ENCODE measurements at regions not wholly inside any gene's neighbourhood (a gene's known extent, or its start where the extent isn't known, plus 50 kb on each side); places are given as distances from the start of the nearest gene placed in this dataset.

- Histone ChIP-seq H3K27me3 (ENCODE audit: control insufficient read depth, insufficient read depth, low read length) (no peaks in the 10 kb centered on the region), H4K20me1 (ENCODE audit: control insufficient read depth, extremely low read depth, insufficient read depth, low read length) (no peaks in the 10 kb centered on the region), H3K27ac (ENCODE audit: insufficient read depth, low read length) (no peak overlapping the region), H3K4me2 (ENCODE audit: extremely low read depth, insufficient read depth, low read length) (no peak overlapping the region), H3K79me2 (ENCODE audit: control insufficient read depth, insufficient read depth, low read length) (no peaks in the 10 kb centered on the region), H3K4me1 (ENCODE audit: control insufficient read depth, extremely low read depth, insufficient read depth, low read length) (no peaks in the 10 kb centered on the region), H3K36me3 (ENCODE audit: control insufficient read depth, insufficient read depth, low read length) (no peaks in the 10 kb centered on the region), H3K9me3 (ENCODE audit: control insufficient read depth, insufficient read depth, low read depth, low read length) (no peaks in the 10 kb centered on the region), H3K4me3 (replicated peaks in 1 of 4; ENCODE audit: control extremely low read depth in 1 of 4, insufficient read depth in 1 of 4, low read depth in 3 of 4, low read length in 4 of 4) (no peak overlapping the region), H2AFZ (ENCODE audit: low read length) (no peak overlapping the region), H3K9ac (ENCODE audit: insufficient read depth, low read length) (no peak overlapping the region)
- DNase-seq (ENCODE audit: low read depth in 2 of 2) = no peak
- TF ChIP-seq, protein P1, sequence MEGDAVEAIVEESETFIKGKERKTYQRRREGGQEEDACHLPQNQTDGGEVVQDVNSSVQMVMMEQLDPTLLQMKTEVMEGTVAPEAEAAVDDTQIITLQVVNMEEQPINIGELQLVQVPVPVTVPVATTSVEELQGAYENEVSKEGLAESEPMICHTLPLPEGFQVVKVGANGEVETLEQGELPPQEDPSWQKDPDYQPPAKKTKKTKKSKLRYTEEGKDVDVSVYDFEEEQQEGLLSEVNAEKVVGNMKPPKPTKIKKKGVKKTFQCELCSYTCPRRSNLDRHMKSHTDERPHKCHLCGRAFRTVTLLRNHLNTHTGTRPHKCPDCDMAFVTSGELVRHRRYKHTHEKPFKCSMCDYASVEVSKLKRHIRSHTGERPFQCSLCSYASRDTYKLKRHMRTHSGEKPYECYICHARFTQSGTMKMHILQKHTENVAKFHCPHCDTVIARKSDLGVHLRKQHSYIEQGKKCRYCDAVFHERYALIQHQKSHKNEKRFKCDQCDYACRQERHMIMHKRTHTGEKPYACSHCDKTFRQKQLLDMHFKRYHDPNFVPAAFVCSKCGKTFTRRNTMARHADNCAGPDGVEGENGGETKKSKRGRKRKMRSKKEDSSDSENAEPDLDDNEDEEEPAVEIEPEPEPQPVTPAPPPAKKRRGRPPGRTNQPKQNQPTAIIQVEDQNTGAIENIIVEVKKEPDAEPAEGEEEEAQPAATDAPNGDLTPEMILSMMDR (conservative IDR thresholded peaks at IDR 0.05 in 1 of 2, IDR thresholded peaks at IDR 0.05 in 1 of 2; ENCODE audit: low read depth in 1 of 2, low read length in 2 of 2) = no peak
- no peak for TF ChIP-seq EZH2 (IDR thresholded peaks at IDR 0.05; ENCODE audit: low read length, missing control alignments)
Measured at GRCh38 chr5:27639005-27639612, 600.7 kb upstream of the CDH9 start.

GRCh38 chr5:27619982-27620381, 581.6 kb upstream of the CDH9 start:
- H3K27ac ChIP-seq (ENCODE audit: insufficient read depth, low read length) = no peak overlapping the region
- H3K27me3 ChIP-seq (ENCODE audit: control insufficient read depth, insufficient read depth, low read length) = no peaks in the 10 kb centered on the region
- H3K4me1 ChIP-seq (ENCODE audit: control insufficient read depth, extremely low read depth, insufficient read depth, low read length) = no peaks in the 10 kb centered on the region
- H3K4me2 ChIP-seq (ENCODE audit: extremely low read depth, insufficient read depth, low read length) = no peak overlapping the region
- H3K79me2 ChIP-seq (ENCODE audit: control insufficient read depth, insufficient read depth, low read length) = no peaks in the 10 kb centered on the region
- no peak for TF ChIP-seq EZH2 (IDR thresholded peaks at IDR 0.05; ENCODE audit: low read length, missing control alignments)
- TF ChIP-seq, protein P1 (conservative IDR thresholded peaks at IDR 0.05 in 1 of 2, IDR thresholded peaks at IDR 0.05 in 1 of 2; ENCODE audit: low read depth in 1 of 2, low read length in 2 of 2) = no peak
- H2AFZ ChIP-seq (ENCODE audit: low read length) = no peak overlapping the region
- no peaks in the 10 kb centered on the region for H4K20me1 ChIP-seq (ENCODE audit: control insufficient read depth, extremely low read depth, insufficient read depth, low read length)
- no peak for DNase-seq (ENCODE audit: low read depth in 2 of 2)
- H3K9me3 ChIP-seq (ENCODE audit: control insufficient read depth, insufficient read depth, low read depth, low read length) = no peaks in the 10 kb centered on the region
- H3K36me3 ChIP-seq (ENCODE audit: control insufficient read depth, insufficient read depth, low read length) = no peaks in the 10 kb centered on the region
- no peak overlapping the region for H3K9ac ChIP-seq (ENCODE audit: insufficient read depth, low read length)
- no peak overlapping the region for H3K4me3 ChIP-seq (replicated peaks in 1 of 4; ENCODE audit: control extremely low read depth in 1 of 4, insufficient read depth in 1 of 4, low read depth in 3 of 4, low read length in 4 of 4)

DNA sequence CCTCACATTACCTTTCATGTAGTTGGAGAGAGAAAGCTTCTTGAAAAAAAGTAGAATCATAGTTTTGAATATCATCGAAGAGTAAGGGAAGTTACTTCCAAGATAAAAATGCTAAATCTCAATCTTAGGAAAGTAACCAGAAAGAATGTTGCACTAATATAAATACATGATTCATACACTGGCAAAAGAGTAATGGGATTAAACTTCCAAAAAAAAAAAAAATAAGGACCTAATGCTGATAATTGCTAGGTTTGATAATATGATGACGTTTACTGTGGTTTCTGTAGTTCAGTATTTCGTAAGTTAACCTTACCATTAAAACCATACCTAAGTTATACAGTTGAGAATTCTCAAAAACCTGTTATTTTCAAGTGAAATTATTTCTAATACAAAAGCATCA, 573.8 kb upstream of the CDH9 start:
- H3K4me1 ChIP-seq (ENCODE audit: control insufficient read depth, extremely low read depth, insufficient read depth, low read length) = no peaks in the 10 kb centered on the region
- H2AFZ ChIP-seq (ENCODE audit: low read length) = no peak overlapping the region
- H3K27ac ChIP-seq (ENCODE audit: insufficient read depth, low read length) = no peak overlapping the region
- DNase-seq (ENCODE audit: low read depth in 2 of 2) = peak in 1 of 2 donors; percentile 1
- no peaks in the 10 kb centered on the region for H3K9me3 ChIP-seq (ENCODE audit: control insufficient read depth, insufficient read depth, low read depth, low read length)
- no peaks in the 10 kb centered on the region for H3K79me2 ChIP-seq (ENCODE audit: control insufficient read depth, insufficient read depth, low read length)
- H3K9ac ChIP-seq (ENCODE audit: insufficient read depth, low read length) = no peak overlapping the region
- H4K20me1 ChIP-seq (ENCODE audit: control insufficient read depth, extremely low read depth, insufficient read depth, low read length) = no peaks in the 10 kb centered on the region
- no peak overlapping the region for H3K4me2 ChIP-seq (ENCODE audit: extremely low read depth, insufficient read depth, low read length)
- no peak overlapping the region for H3K4me3 ChIP-seq (replicated peaks in 1 of 4; ENCODE audit: control extremely low read depth in 1 of 4, insufficient read depth in 1 of 4, low read depth in 3 of 4, low read length in 4 of 4)
- no peaks in the 10 kb centered on the region for H3K27me3 ChIP-seq (ENCODE audit: control insufficient read depth, insufficient read depth, low read length)
- H3K36me3 ChIP-seq (ENCODE audit: control insufficient read depth, insufficient read depth, low read length) = no peaks in the 10 kb centered on the region
- TF ChIP-seq, protein P1 (conservative IDR thresholded peaks at IDR 0.05 in 1 of 2, IDR thresholded peaks at IDR 0.05 in 1 of 2; ENCODE audit: low read depth in 1 of 2, low read length in 2 of 2) = no peak
- no peak for TF ChIP-seq EZH2 (IDR thresholded peaks at IDR 0.05; ENCODE audit: low read length, missing control alignments)

Data from fibroblast of lung (primary cell).